ENCODE measurements at regions not wholly inside any gene's neighbourhood (a gene's known extent, or its start where the extent isn't known, plus 50 kb on each side); places are given as distances from the start of the nearest gene placed in this dataset.

DNA sequence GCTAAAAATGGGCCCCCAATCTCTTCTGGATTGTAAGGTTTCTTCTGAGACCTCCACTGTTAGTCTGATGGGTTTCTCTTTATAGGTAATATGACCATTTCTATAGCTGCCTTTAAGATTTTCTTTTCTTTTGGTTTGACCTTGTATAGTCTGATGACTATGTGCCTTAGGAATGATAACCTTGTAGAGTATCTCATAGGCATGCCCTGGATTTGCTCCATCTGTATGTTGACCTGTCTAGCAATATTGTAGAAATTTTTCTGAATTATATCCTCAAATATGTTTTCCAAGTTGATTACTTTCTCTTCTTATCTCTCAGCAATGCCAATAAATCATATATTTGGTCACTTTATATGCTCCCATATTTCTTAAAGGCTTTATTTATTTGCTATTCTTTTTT, 1403.8 kb upstream of the GOT2 start:
- TF ChIP-seq, protein P1, sequence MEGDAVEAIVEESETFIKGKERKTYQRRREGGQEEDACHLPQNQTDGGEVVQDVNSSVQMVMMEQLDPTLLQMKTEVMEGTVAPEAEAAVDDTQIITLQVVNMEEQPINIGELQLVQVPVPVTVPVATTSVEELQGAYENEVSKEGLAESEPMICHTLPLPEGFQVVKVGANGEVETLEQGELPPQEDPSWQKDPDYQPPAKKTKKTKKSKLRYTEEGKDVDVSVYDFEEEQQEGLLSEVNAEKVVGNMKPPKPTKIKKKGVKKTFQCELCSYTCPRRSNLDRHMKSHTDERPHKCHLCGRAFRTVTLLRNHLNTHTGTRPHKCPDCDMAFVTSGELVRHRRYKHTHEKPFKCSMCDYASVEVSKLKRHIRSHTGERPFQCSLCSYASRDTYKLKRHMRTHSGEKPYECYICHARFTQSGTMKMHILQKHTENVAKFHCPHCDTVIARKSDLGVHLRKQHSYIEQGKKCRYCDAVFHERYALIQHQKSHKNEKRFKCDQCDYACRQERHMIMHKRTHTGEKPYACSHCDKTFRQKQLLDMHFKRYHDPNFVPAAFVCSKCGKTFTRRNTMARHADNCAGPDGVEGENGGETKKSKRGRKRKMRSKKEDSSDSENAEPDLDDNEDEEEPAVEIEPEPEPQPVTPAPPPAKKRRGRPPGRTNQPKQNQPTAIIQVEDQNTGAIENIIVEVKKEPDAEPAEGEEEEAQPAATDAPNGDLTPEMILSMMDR (IDR thresholded peaks at IDR 0.05; ENCODE audit: poor library complexity) = no peak
- no peak for TF ChIP-seq EZH2 (IDR thresholded peaks at IDR 0.05; ENCODE audit: borderline replicate concordance)
- no peak for TF ChIP-seq EZH2phosphoT487 (IDR thresholded peaks at IDR 0.05; ENCODE audit: low read depth, severe bottlenecking, unreplicated experiment)

All from hepatocyte (in vitro differentiated cells).